GM12878 (cell line): ENCODE measurements at regions not wholly inside any gene's neighbourhood (a gene's known extent, or its start where the extent isn't known, plus 50 kb on each side); places are given as distances from the start of the nearest gene placed in this dataset.

Source experiments
- ATAC-seq: fragments of 200-7000 bp; cut with Tn5 transposase; 3 replicates; pipeline ENCODE4 v1.9.1; 2020; ENCODE audit warnings: mild to moderate bottlenecking, moderate library complexity
- BruUV-seq: library from RNA; stranded (reverse); fragments of 400-500 nt; replicated peaks from 2 replicates; lab custom pipeline; 2021; lab: Mats Ljungman, UMichigan
- CTCF ChIA-PET: fragments of 300-600 bp; sonication (Branson Sonifier 250); formaldehyde crosslinking; extraction: SDS; loops from one replicate; lab custom pipeline; 2021; ENCODE audit warnings: inconsistent platforms; lab: Yijun Ruan, JAX
- POLR2A ChIA-PET: fragments of 350-600 bp; formaldehyde crosslinking; extraction: SDS; loops from one replicate; lab custom pipeline; 2021; ENCODE audit warnings: inconsistent platforms; lab: Charles Lee
- RAD21 ChIA-PET: fragments of 300-600 bp; sonication (Branson Sonifier 250); formaldehyde crosslinking; loops from one replicate; lab custom pipeline; 2023; ENCODE audit warnings: antibody characterized with exemption; ENCODE audit not compliant: unreplicated experiment; lab: Charles Lee
- SMC1A ChIA-PET: fragments of 300-600 bp; sonication (Branson Sonifier 250); formaldehyde crosslinking; loops from one replicate; lab custom pipeline; 2023; ENCODE audit not compliant: unreplicated experiment, uncharacterized antibody; lab: Charles Lee
- DNase-seq: peaks from one replicate; pipeline ENCODE4 v3.0.0-alpha.2; 2011; ENCODE audit warnings: low read depth, low spot score
- FAIRE-seq: peaks from 3 replicates; lab custom pipeline; 2011; peaks lifted over from hg19 to GRCh38; lab: Jason Lieb, UNC
- H2AFZ ChIP-seq: 2 replicates; pipeline ENCODE4 v1.6.0; 2011; ENCODE audit warnings: low read depth, low read length, control low read depth; ENCODE audit not compliant: control insufficient read depth
- H3K27ac ChIP-seq: 2 replicates; pipeline ENCODE4 v1.5.1; 2011; ENCODE audit warnings: control low read depth; ENCODE audit not compliant: control insufficient read depth, insufficient read depth
- H3K27me3 ChIP-seq, 2 experiments: replicated peaks in 1 of 2; 2 replicates each; pipeline versions ENCODE4 v1.6.0 to v1.6.1; 2011; ENCODE audit warnings: low read length in 1 of 2; ENCODE audit not compliant: control insufficient read depth in 2 of 2, insufficient read depth in 2 of 2
- H3K36me3 ChIP-seq, 2 experiments: 2 replicates each; pipeline ENCODE4 v1.5.1; 2011; ENCODE audit warnings: low read length in 1 of 2; ENCODE audit not compliant: control insufficient read depth in 2 of 2, insufficient read depth in 2 of 2
- H3K4me1 ChIP-seq: 2 replicates; pipeline ENCODE4 v1.6.1; 2011; ENCODE audit warnings: mild to moderate bottlenecking, low read length, moderate library complexity, mixed read lengths; ENCODE audit not compliant: control insufficient read depth, insufficient read depth
- H3K4me2 ChIP-seq: 2 replicates; pipeline ENCODE4 v1.6.0; 2011; ENCODE audit warnings: control low read depth; ENCODE audit not compliant: control insufficient read depth, insufficient read depth
- H3K4me3 ChIP-seq: fragments of 200-600 bp; sonication (generic); 2 replicates; pipeline ENCODE4 v1.5.1; 2016
- H3K79me2 ChIP-seq: 2 replicates; pipeline ENCODE4 v1.6.0; 2011; ENCODE audit warnings: low read length; ENCODE audit not compliant: control insufficient read depth, insufficient read depth
- H3K9ac ChIP-seq: 2 replicates; pipeline ENCODE4 v1.8.0; 2011; ENCODE audit warnings: low read length, control low read depth, mixed read lengths; ENCODE audit not compliant: control insufficient read depth, insufficient read depth
- H3K9me3 ChIP-seq: replicated peaks from 3 replicates; pipeline ENCODE4 v1.5.1; 2011; ENCODE audit warnings: mild to moderate bottlenecking, low read length; ENCODE audit not compliant: control insufficient read depth, insufficient read depth
- H4K20me1 ChIP-seq: 2 replicates; pipeline ENCODE4 v1.6.0; 2011; ENCODE audit not compliant: control insufficient read depth, insufficient read depth
- ESRRA ChIP-seq: IDR thresholded peaks from 2 replicates; pipeline ENCODE4 v1.6.1; 2012; ENCODE audit warnings: mild to moderate bottlenecking, low read length, improper control_type of control experiment
- FOXK2 ChIP-seq: fragments of 450-650 bp; IDR thresholded peaks from 2 replicates; pipeline ENCODE4 v1.6.1; 2017; ENCODE audit warnings: mild to moderate bottlenecking, moderate library complexity
- HDGF ChIP-seq: fragments of 450-650 bp; IDR thresholded peaks from 2 replicates; pipeline ENCODE4 v1.6.1; 2016; ENCODE audit warnings: antibody characterized with exemption
- MTA2 ChIP-seq: fragments of 450-650 bp; IDR thresholded peaks from 2 replicates; pipeline ENCODE4 v1.6.1; 2016; ENCODE audit warnings: low read depth, mild to moderate bottlenecking, moderate library complexity
- NR2C2 ChIP-seq: IDR thresholded peaks from 2 replicates; pipeline ENCODE4 v1.6.1; 2011; ENCODE audit warnings: borderline replicate concordance, low read depth; ENCODE audit not compliant: control insufficient read depth, insufficient read length
- PAX5 ChIP-seq: IDR thresholded peaks from 2 replicates; pipeline ENCODE4 v1.6.1; 2011; ENCODE audit warnings: low read depth, low read length, borderline replicate concordance
- PAX8 ChIP-seq: fragments of 450-650 bp; IDR thresholded peaks from 2 replicates; pipeline ENCODE4 v1.6.1; 2017; ENCODE audit warnings: mild to moderate bottlenecking, moderate library complexity
- WRNIP1 ChIP-seq: IDR thresholded peaks from 2 replicates; pipeline ENCODE4 v1.6.1; 2011; ENCODE audit warnings: low read depth, low read length, improper control_type of control experiment, borderline replicate concordance
- ZNF384 ChIP-seq: IDR thresholded peaks from 2 replicates; pipeline ENCODE4 v1.6.1; 2012; ENCODE audit warnings: low read depth, mild to moderate bottlenecking, low read length, improper control_type of control experiment, borderline replicate concordance
- WGBS: methylation state at CpG from one replicate; pipeline ENCODE4 v1.1.6; 2016; ENCODE audit warnings: low lambda C conversion rate; ENCODE audit not compliant: insufficient replicate concordance, insufficient coverage; ENCODE audit errors: missing lambda C conversion rate; 5-methylcytosine and 5-hydroxymethylcytosine counted together
- in situ Hi-C: fragments of 300-500 bp; cut with MboI; formaldehyde crosslinking; loops from 9 replicates; pipeline ENCODE4 v1.14.3; 2018; ENCODE audit warnings: mixed read lengths
- intact Hi-C: fragments of 100-400 bp; cut with micrococcal nuclease; formaldehyde crosslinking; loops from one replicate; pipeline ENCODE4 v1.14.2; 2022; ENCODE audit not compliant: unreplicated experiment
- TF ChIP-seq, protein P1 (sequence below): IDR thresholded peaks from 2 replicates; pipeline ENCODE4 v1.6.1; 2012; ENCODE audit warnings: low read depth, low read length, improper control_type of control experiment
- TF ChIP-seq, protein P2 (sequence below): IDR thresholded peaks from 2 replicates; pipeline ENCODE4 v1.6.1; 2012; ENCODE audit warnings: low read length, inconsistent platforms
- TF ChIP-seq, protein P3 (sequence below): fragments of 150-350 bp; IDR thresholded peaks from 2 replicates; pipeline ENCODE4 v1.6.1; 2016; ENCODE audit warnings: low read depth, low read length

DNA sequence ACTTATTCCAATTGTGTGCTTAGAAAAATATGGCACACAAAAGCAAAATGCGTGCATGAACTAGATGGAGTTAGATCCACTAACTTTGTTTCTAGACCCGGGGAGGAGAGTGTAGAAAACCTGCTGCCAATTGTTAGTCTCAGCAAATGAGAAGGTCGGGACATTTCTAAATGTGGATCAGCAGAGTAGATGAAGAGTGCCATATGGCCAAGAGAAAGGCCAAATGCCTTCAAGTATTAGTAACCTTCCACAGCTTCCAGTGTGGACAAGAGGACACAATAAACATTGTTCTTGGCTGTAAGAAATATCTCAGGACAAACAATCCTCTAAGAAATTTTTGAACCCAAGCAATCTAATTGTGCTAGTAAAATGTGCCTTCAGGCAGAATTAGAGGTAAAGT lies 690.3 kb downstream of the REEP3 start:
- TF ChIP-seq ESRRA (no peak), FOXK2 (no peak), PAX8 (no peak), HDGF (no peak), WRNIP1 (no peak), NR2C2 (no peak), MTA2 (no peak), PAX5 (no peak), ZNF384 (no peak)
- TF ChIP-seq, protein P1, sequence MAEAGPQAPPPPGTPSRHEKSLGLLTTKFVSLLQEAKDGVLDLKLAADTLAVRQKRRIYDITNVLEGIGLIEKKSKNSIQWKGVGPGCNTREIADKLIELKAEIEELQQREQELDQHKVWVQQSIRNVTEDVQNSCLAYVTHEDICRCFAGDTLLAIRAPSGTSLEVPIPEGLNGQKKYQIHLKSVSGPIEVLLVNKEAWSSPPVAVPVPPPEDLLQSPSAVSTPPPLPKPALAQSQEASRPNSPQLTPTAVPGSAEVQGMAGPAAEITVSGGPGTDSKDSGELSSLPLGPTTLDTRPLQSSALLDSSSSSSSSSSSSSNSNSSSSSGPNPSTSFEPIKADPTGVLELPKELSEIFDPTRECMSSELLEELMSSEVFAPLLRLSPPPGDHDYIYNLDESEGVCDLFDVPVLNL = no peak
- TF ChIP-seq, protein P2, sequence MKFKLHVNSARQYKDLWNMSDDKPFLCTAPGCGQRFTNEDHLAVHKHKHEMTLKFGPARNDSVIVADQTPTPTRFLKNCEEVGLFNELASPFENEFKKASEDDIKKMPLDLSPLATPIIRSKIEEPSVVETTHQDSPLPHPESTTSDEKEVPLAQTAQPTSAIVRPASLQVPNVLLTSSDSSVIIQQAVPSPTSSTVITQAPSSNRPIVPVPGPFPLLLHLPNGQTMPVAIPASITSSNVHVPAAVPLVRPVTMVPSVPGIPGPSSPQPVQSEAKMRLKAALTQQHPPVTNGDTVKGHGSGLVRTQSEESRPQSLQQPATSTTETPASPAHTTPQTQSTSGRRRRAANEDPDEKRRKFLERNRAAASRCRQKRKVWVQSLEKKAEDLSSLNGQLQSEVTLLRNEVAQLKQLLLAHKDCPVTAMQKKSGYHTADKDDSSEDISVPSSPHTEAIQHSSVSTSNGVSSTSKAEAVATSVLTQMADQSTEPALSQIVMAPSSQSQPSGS = no peak
- TF ChIP-seq, protein P3, sequence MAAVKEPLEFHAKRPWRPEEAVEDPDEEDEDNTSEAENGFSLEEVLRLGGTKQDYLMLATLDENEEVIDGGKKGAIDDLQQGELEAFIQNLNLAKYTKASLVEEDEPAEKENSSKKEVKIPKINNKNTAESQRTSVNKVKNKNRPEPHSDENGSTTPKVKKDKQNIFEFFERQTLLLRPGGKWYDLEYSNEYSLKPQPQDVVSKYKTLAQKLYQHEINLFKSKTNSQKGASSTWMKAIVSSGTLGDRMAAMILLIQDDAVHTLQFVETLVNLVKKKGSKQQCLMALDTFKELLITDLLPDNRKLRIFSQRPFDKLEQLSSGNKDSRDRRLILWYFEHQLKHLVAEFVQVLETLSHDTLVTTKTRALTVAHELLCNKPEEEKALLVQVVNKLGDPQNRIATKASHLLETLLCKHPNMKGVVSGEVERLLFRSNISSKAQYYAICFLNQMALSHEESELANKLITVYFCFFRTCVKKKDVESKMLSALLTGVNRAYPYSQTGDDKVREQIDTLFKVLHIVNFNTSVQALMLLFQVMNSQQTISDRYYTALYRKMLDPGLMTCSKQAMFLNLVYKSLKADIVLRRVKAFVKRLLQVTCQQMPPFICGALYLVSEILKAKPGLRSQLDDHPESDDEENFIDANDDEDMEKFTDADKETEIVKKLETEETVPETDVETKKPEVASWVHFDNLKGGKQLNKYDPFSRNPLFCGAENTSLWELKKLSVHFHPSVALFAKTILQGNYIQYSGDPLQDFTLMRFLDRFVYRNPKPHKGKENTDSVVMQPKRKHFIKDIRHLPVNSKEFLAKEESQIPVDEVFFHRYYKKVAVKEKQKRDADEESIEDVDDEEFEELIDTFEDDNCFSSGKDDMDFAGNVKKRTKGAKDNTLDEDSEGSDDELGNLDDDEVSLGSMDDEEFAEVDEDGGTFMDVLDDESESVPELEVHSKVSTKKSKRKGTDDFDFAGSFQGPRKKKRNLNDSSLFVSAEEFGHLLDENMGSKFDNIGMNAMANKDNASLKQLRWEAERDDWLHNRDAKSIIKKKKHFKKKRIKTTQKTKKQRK = no peak
- intact Hi-C loops = no loop called here
- no peak overlapping the region for H3K4me3 ChIP-seq
- in situ Hi-C loops = no loop called here
- H3K9me3 ChIP-seq = no peaks in the 10 kb centered on the region
- H4K20me1 ChIP-seq = no peaks in the 10 kb centered on the region
- no peaks in the 10 kb centered on the region for H3K36me3 ChIP-seq
- ChIA-PET RAD21 (no interaction called here), SMC1A (interaction anchor here (1.5 kb wide), 1 partner anchor 81 kb away, joined by 3 read pairs; no protein-coding TSS in a partner anchor), CTCF (no interaction called here), POLR2A (no interaction called here)
- BruUV-seq = no TSS peak
- no peak overlapping the region for H2AFZ ChIP-seq
- no peak overlapping the region for H3K4me2 ChIP-seq
- no peak overlapping the region for H3K9ac ChIP-seq
- no peak for DNase-seq
- FAIRE-seq = no peak
- no peaks in the 10 kb centered on the region for H3K27me3 ChIP-seq
- no peaks in the 10 kb centered on the region for H3K79me2 ChIP-seq
- no peaks in the 10 kb centered on the region for H3K4me1 ChIP-seq
- H3K27ac ChIP-seq = no peak overlapping the region
- no peak for ATAC-seq
- 14% methylated on average over 3 of the region's 3 CpGs for WGBS
